ENCODE measurements at regions not wholly inside any gene's neighbourhood (a gene's known extent, or its start where the extent isn't known, plus 50 kb on each side); places are given as distances from the start of the nearest gene placed in this dataset.

GRCh38 chr11:104583857-104584256 is 314.4 kb downstream of the CASP12 start:
- Histone ChIP-seq H3K4me3 (no peak overlapping the region), H4K20me1 (replicated peaks; ENCODE audit: control insufficient read depth, insufficient read depth, low read length) (no peaks in the 10 kb centered on the region), H3K9ac (ENCODE audit: insufficient read depth in 1 of 2, low read depth in 2 of 2, low read length in 2 of 2) (no peak overlapping the region), H3K27me3 (ENCODE audit: control insufficient read depth in 2 of 2, insufficient read depth in 2 of 2, low read length in 2 of 2) (no peaks in the 10 kb centered on the region), H3K4me2 (ENCODE audit: insufficient read depth, low read length) (no peak overlapping the region), H3K79me2 (ENCODE audit: control insufficient read depth, insufficient read depth, low read length) (no peaks in the 10 kb centered on the region), H3K27ac (ENCODE audit: extremely low read depth, low read depth, low read length) (no peak overlapping the region), H2AFZ (ENCODE audit: low read depth, low read length) (no peak overlapping the region), H3K4me1 (replicated peaks in 1 of 2; ENCODE audit: control insufficient read depth in 2 of 2, insufficient read depth in 2 of 2, low read length in 2 of 2) (no peaks in the 10 kb centered on the region), H3K9me1 (ENCODE audit: control insufficient read depth, insufficient read depth, low read length) (no peaks in the 10 kb centered on the region), H3K36me3 (ENCODE audit: control insufficient read depth, insufficient read depth, low read length) (no peaks in the 10 kb centered on the region), H3K9me3 (replicated peaks; ENCODE audit: control insufficient read depth, insufficient read depth, low read depth, low read length) (no peaks in the 10 kb centered on the region)
- CTCF ChIA-PET (ENCODE audit: low intra/inter-chr PET ratio): no interaction called here
- no peak for FAIRE-seq
- intact Hi-C loops (cut with micrococcal nuclease): no loop called here
- no peak for ATAC-seq
- 3% methylated on average over 10 of the region's 10 CpGs for WGBS (ENCODE audit: insufficient coverage, low coverage, missing lambda C conversion rate)
- no peak for TF ChIP-seq ZNF263 (CRISPR knock-in tag; IDR thresholded peaks at IDR 0.05; ENCODE audit: borderline replicate concordance)
- in situ Hi-C loops (cut with MboI): no loop called here
- no peak for DNase-seq (ENCODE audit: extremely low read depth in 1 of 4, low spot score in 3 of 4)
- POLR2A ChIA-PET: no interaction called here
- no TSS peak for BruUV-seq (replicated peaks)

- no peak for FAIRE-seq
- Histone ChIP-seq H3K9me1 (ENCODE audit: control insufficient read depth, insufficient read depth, low read length) (no peaks in the 10 kb centered on the region), H3K36me3 (ENCODE audit: control insufficient read depth, insufficient read depth, low read length) (no peaks in the 10 kb centered on the region), H3K4me3 (no peak overlapping the region), H3K79me2 (ENCODE audit: control insufficient read depth, insufficient read depth, low read length) (no peaks in the 10 kb centered on the region), H2AFZ (ENCODE audit: low read depth, low read length) (no peak overlapping the region), H4K20me1 (replicated peaks; ENCODE audit: control insufficient read depth, insufficient read depth, low read length) (no peaks in the 10 kb centered on the region), H3K4me1 (replicated peaks in 1 of 2; ENCODE audit: control insufficient read depth in 2 of 2, insufficient read depth in 2 of 2, low read length in 2 of 2) (no peaks in the 10 kb centered on the region), H3K27me3 (ENCODE audit: control insufficient read depth in 2 of 2, insufficient read depth in 2 of 2, low read length in 2 of 2) (no peaks in the 10 kb centered on the region), H3K4me2 (ENCODE audit: insufficient read depth, low read length) (no peak overlapping the region), H3K9me3 (replicated peaks; ENCODE audit: control insufficient read depth, insufficient read depth, low read depth, low read length) (no peaks in the 10 kb centered on the region), H3K9ac (ENCODE audit: insufficient read depth in 1 of 2, low read depth in 2 of 2, low read length in 2 of 2) (no peak overlapping the region), H3K27ac (ENCODE audit: extremely low read depth, low read depth, low read length) (no peak overlapping the region)
- TF ChIP-seq ZNF263 (CRISPR knock-in tag; IDR thresholded peaks at IDR 0.05; ENCODE audit: borderline replicate concordance): no peak
- TF ChIP-seq JUN (IDR thresholded peaks at IDR 0.05; ENCODE audit: borderline replicate concordance, low read depth, low read length): no peak
- TF ChIP-seq JUN (CRISPR knock-in tag; IDR thresholded peaks at IDR 0.05; ENCODE audit: borderline replicate concordance): no peak
- no peak for TF ChIP-seq MAX (CRISPR knock-in tag; IDR thresholded peaks at IDR 0.05)
- DNase-seq (ENCODE audit: extremely low read depth in 1 of 4, low spot score in 3 of 4): no peak
- ChIA-PET POLR2A (no interaction called here), CTCF (ENCODE audit: low intra/inter-chr PET ratio) (no interaction called here)
- intact Hi-C loops (cut with micrococcal nuclease) (no loop called here), in situ Hi-C loops (cut with MboI) (no loop called here)
- 0% methylated on average over 2 of the region's 2 CpGs for WGBS (ENCODE audit: insufficient coverage, low coverage, missing lambda C conversion rate)
- BruUV-seq (replicated peaks): no TSS peak
- no peak for ATAC-seq
Measured at GRCh38 chr11:104582431-104582830, 315.8 kb downstream of the CASP12 start.

Data from K562 (cell line).